ENCODE measurements at regions not wholly inside any gene's neighbourhood (a gene's known extent, or its start where the extent isn't known, plus 50 kb on each side); places are given as distances from the start of the nearest gene placed in this dataset.

DNA sequence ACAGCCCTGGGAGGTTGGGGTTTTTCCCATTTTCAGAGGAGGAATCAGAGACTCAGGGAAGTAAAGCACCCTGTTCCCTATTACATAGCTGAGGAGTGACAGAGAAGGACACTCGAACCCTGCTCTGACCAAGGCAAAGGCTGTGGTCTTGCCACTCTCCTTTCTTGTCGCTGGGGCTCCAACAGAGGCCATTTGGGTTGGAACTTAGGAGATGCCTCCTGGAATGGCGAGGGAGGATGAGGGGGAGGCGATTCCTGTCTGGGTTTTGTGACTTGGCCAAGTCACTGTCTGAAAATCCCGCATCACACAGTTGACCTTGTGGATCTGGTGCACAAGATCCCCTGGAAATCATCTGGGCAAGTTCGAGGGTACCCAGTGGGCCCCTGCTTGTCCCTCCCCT, 64.0 kb upstream of the HAND1 start:
- TF ChIP-seq EZH2 (IDR thresholded peaks at IDR 0.05; ENCODE audit: low read length, unreplicated experiment) (no peak), CTCF (conservative IDR thresholded peaks at IDR 0.05; ENCODE audit: low read depth, low read length) (0 out of 2 replicates have a peak, but pooled peaks have one; percentile 33)
